GM21825 (cell line): ENCODE measurements at regions not wholly inside any gene's neighbourhood (a gene's known extent, or its start where the extent isn't known, plus 50 kb on each side); places are given as distances from the start of the nearest gene placed in this dataset.
"Not testable (repeated sequence)": the region's sequence is repeated elsewhere in the genome, so short reads cannot be mapped to it uniquely, and the experiment has no call there.

ENCODE experiments used
- ATAC-seq: cut with Tn5 transposase; IDR thresholded peaks from one replicate; pipeline ENCODE4 v1.9.1; 2021; ENCODE audit warnings: mild to moderate bottlenecking, moderate library complexity; ENCODE audit not compliant: unreplicated experiment

- ATAC-seq = no peak
Observed at GRCh38 chr11:112670806-112671570, 290.2 kb upstream of the NCAM1 start.

- not testable (repeated sequence) for ATAC-seq
Observed at GRCh38 chr11:112673401-112673800, 287.8 kb upstream of the NCAM1 start.

GRCh38 chr11:112685111-112685510, 276.1 kb upstream of the NCAM1 start:
- no peak for ATAC-seq

- no peak for ATAC-seq
Observed at GRCh38 chr11:112689851-112690250, 271.4 kb upstream of the NCAM1 start.

GRCh38 chr11:112693781-112694180, 267.4 kb upstream of the NCAM1 start:
- no peak for ATAC-seq

- no peak for ATAC-seq
Observed at GRCh38 chr11:112694245-112694644, 267.0 kb upstream of the NCAM1 start.

GRCh38 chr11:112694813-112695212, 266.4 kb upstream of the NCAM1 start:
- no peak for ATAC-seq

- no peak for ATAC-seq
Observed at GRCh38 chr11:112697391-112698178, 263.6 kb upstream of the NCAM1 start.

GRCh38 chr11:112705148-112705547, 256.1 kb upstream of the NCAM1 start:
- ATAC-seq = no peak

- no peak for ATAC-seq
Observed at GRCh38 chr11:112706863-112707262, 254.4 kb upstream of the NCAM1 start.

GRCh38 chr11:112714340-112714739, 246.9 kb upstream of the NCAM1 start:
- not testable (repeated sequence) for ATAC-seq

- no peak for ATAC-seq
Observed at GRCh38 chr11:112715056-112715455, 246.2 kb upstream of the NCAM1 start.

GRCh38 chr11:112718483-112718882, 242.7 kb upstream of the NCAM1 start:
- no peak for ATAC-seq

- ATAC-seq = no peak
Observed at GRCh38 chr11:112719736-112720525, 241.3 kb upstream of the NCAM1 start.

GRCh38 chr11:112722148-112722547, 239.1 kb upstream of the NCAM1 start:
- ATAC-seq = no peak

- no peak for ATAC-seq
Observed at GRCh38 chr11:112722876-112723275, 238.3 kb upstream of the NCAM1 start.

GRCh38 chr11:112723676-112724495, 237.3 kb upstream of the NCAM1 start:
- ATAC-seq = no peak

- ATAC-seq = no peak
Observed at GRCh38 chr11:112724496-112724790, 236.8 kb upstream of the NCAM1 start.

- ATAC-seq = no peak
Observed at GRCh38 chr11:112725636-112726035, 235.6 kb upstream of the NCAM1 start.

GRCh38 chr11:112727341-112727841, 233.8 kb upstream of the NCAM1 start:
- ATAC-seq = no peak

- no peak for ATAC-seq
Observed at GRCh38 chr11:112728288-112728687, 232.9 kb upstream of the NCAM1 start.
